DND-41 (cell line): ENCODE measurements at regions not wholly inside any gene's neighbourhood (a gene's known extent, or its start where the extent isn't known, plus 50 kb on each side); places are given as distances from the start of the nearest gene placed in this dataset.

Source experiments
- ATAC-seq: fragments of 200-7000 bp; cut with Tn5 transposase; 3 replicates; pipeline ENCODE4 v1.9.1; 2021; ENCODE audit warnings: low read depth; ENCODE audit not compliant: insufficient read depth
- DNase-seq: peaks from one replicate; pipeline ENCODE4 v3.0.0-alpha.2; 2020
- H2AFZ ChIP-seq: 2 replicates; pipeline ENCODE4 v1.6.0; 2012; ENCODE audit warnings: low read depth, low read length
- H3K27ac ChIP-seq: 2 replicates; pipeline ENCODE4 v1.5.1; 2012; ENCODE audit warnings: low read length, inconsistent platforms
- H3K27me3 ChIP-seq: fragments of 200-600 bp; sonication (generic); 2 replicates; pipeline ENCODE4 v1.6.0; 2012; ENCODE audit warnings: low read length, mild to moderate bottlenecking, inconsistent platforms; ENCODE audit not compliant: insufficient read depth, poor library complexity
- H3K36me3 ChIP-seq: 2 replicates; pipeline ENCODE4 v1.5.1; 2012; ENCODE audit warnings: low read length, inconsistent platforms; ENCODE audit not compliant: insufficient read depth
- H3K4me1 ChIP-seq: 2 replicates; pipeline ENCODE4 v1.5.1; 2012; ENCODE audit warnings: mild to moderate bottlenecking, low read length; ENCODE audit not compliant: insufficient read depth
- H3K4me2 ChIP-seq: 2 replicates; pipeline ENCODE4 v1.6.0; 2012; ENCODE audit warnings: mild to moderate bottlenecking, moderate library complexity, low read length, inconsistent platforms; ENCODE audit not compliant: insufficient read depth
- H3K4me3 ChIP-seq, 2 experiments: fragments of 200-600 bp in 1 of 2; shearing (Covaris generic) in 1 of 2; 2 replicates each; pipeline ENCODE4 v1.5.1; 2012 to 2016; ENCODE audit warnings: inconsistent platforms in 2 of 2, low read length in 2 of 2, mild to moderate bottlenecking in 2 of 2, low read depth in 1 of 2, moderate library complexity in 1 of 2
- H3K79me2 ChIP-seq: 2 replicates; pipeline ENCODE4 v1.6.0; 2012; ENCODE audit warnings: low read length, inconsistent platforms; ENCODE audit not compliant: insufficient read depth
- H3K9ac ChIP-seq: 2 replicates; pipeline ENCODE4 v1.6.0; 2012; ENCODE audit warnings: low read depth, mild to moderate bottlenecking, inconsistent platforms, low read length, moderate library complexity
- H3K9me3 ChIP-seq: 2 replicates; pipeline ENCODE4 v1.5.1; 2012; ENCODE audit warnings: low read length, moderate library complexity, mild to moderate bottlenecking, inconsistent platforms; ENCODE audit not compliant: insufficient read depth, severe bottlenecking
- H4K20me1 ChIP-seq: 2 replicates; pipeline ENCODE4 v1.6.0; 2012; ENCODE audit warnings: low read length; ENCODE audit not compliant: insufficient read depth
- EZH2 ChIP-seq: IDR thresholded peaks from 3 replicates; pipeline ENCODE4 v1.6.1; 2012; ENCODE audit warnings: borderline replicate concordance, low read depth, mild to moderate bottlenecking, moderate library complexity, low read length, inconsistent platforms; ENCODE audit not compliant: severe bottlenecking
- TF ChIP-seq, protein P1 (sequence below): IDR thresholded peaks from 2 replicates; pipeline ENCODE4 v1.5.1; 2012; ENCODE audit warnings: borderline replicate concordance, low read length, moderate library complexity, mild to moderate bottlenecking; ENCODE audit not compliant: poor library complexity, severe bottlenecking; ENCODE audit errors: extremely low read depth

DNA sequence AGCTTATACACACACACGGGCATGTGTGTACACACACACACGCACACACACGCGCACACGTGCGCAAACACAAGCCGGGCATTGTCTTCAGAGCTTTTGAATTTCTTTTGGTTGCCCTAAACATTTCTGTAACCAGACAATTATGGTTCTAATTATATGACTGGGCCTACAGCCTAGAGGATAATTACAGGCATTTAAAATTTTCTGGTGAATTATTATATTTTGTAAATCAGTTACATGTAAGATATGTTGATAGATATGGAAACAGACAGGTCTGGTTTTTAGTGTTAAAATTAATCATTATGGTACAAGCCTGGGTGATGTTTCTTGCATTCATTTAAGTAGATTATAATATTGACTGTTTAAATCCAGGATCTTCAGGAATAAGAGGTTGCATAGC lies 1120.5 kb downstream of the ADGRL3 start:
- DNase-seq (no peak), ATAC-seq (no peak)
- Histone ChIP-seq H3K27me3 (no peaks in the 10 kb centered on the region), H3K9me3 (no peaks in the 10 kb centered on the region), H3K4me1 (no peaks in the 10 kb centered on the region), H3K79me2 (no peaks in the 10 kb centered on the region), H3K27ac (no peak overlapping the region), H4K20me1 (no peaks in the 10 kb centered on the region), H3K36me3 (no peaks in the 10 kb centered on the region), H3K9ac (no peak overlapping the region), H3K4me2 (no peak overlapping the region), H3K4me3 (no peak overlapping the region), H2AFZ (no peak overlapping the region)
- no peak for TF ChIP-seq EZH2
- TF ChIP-seq, protein P1, sequence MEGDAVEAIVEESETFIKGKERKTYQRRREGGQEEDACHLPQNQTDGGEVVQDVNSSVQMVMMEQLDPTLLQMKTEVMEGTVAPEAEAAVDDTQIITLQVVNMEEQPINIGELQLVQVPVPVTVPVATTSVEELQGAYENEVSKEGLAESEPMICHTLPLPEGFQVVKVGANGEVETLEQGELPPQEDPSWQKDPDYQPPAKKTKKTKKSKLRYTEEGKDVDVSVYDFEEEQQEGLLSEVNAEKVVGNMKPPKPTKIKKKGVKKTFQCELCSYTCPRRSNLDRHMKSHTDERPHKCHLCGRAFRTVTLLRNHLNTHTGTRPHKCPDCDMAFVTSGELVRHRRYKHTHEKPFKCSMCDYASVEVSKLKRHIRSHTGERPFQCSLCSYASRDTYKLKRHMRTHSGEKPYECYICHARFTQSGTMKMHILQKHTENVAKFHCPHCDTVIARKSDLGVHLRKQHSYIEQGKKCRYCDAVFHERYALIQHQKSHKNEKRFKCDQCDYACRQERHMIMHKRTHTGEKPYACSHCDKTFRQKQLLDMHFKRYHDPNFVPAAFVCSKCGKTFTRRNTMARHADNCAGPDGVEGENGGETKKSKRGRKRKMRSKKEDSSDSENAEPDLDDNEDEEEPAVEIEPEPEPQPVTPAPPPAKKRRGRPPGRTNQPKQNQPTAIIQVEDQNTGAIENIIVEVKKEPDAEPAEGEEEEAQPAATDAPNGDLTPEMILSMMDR, result no peak

DNA sequence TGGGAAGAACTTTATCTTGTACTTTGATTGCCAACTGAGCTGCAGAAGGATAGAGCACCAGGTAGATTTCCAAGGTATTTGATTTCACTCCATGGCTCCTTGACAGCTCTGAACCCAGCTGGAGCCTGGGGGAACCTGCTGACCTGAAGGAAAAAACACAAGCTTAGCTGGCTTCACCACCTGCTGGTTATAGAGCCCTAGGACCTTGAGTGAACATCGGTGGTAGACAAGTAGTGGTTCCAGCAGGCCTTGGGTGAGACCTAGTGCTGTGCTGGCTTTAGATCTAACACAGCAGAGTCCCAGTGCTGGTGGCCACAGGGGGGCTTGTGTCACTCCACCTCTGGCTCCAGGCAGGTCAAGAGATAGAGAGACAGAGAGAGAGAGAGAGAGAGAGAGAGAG lies 1102.6 kb downstream of the ADGRL3 start:
- Histone ChIP-seq H2AFZ (no peak overlapping the region), H3K4me1 (no peaks in the 10 kb centered on the region), H3K9ac (no peak overlapping the region), H4K20me1 (no peaks in the 10 kb centered on the region), H3K4me2 (no peak overlapping the region), H3K4me3 (no peak overlapping the region), H3K27me3 (no peaks in the 10 kb centered on the region), H3K36me3 (no peaks in the 10 kb centered on the region), H3K27ac (no peak overlapping the region), H3K79me2 (no peaks in the 10 kb centered on the region), H3K9me3 (no peaks in the 10 kb centered on the region)
- TF ChIP-seq EZH2, result no peak
- TF ChIP-seq, protein P1, result no peak
- DNase-seq (no peak), ATAC-seq (no peak)

DNA sequence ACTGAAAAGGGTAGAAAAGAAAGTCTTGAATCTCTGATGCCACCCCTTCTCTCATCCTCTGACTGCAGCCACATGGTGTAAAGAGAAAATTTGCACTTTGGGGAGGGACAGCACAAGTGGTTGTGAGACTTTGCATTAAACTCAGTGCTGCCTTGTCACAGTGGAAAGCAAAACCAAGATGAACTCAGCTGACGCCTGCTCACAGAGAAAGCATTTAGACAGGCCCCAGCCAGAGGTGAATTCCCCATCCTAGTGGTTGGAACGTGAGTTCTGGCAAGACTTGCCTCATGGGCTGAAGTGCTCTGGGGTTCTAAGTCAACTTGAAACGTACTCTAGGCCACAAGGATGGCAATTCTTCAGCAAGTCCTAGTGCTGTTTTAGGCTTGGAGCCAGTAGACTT lies 1101.4 kb downstream of the ADGRL3 start:
- H3K4me1 ChIP-seq, result no peaks in the 10 kb centered on the region
- H3K4me3 ChIP-seq, result no peak overlapping the region
- ATAC-seq (no peak), DNase-seq (no peak)
- H3K9me3 ChIP-seq, result no peaks in the 10 kb centered on the region
- H3K27me3 ChIP-seq, result no peaks in the 10 kb centered on the region
- no peak overlapping the region for H3K4me2 ChIP-seq
- H3K27ac ChIP-seq, result no peak overlapping the region
- no peak overlapping the region for H2AFZ ChIP-seq
- no peaks in the 10 kb centered on the region for H3K79me2 ChIP-seq
- TF ChIP-seq EZH2, result no peak
- TF ChIP-seq, protein P1, result no peak
- H4K20me1 ChIP-seq, result no peaks in the 10 kb centered on the region
- H3K9ac ChIP-seq, result no peak overlapping the region
- H3K36me3 ChIP-seq, result no peaks in the 10 kb centered on the region

DNA sequence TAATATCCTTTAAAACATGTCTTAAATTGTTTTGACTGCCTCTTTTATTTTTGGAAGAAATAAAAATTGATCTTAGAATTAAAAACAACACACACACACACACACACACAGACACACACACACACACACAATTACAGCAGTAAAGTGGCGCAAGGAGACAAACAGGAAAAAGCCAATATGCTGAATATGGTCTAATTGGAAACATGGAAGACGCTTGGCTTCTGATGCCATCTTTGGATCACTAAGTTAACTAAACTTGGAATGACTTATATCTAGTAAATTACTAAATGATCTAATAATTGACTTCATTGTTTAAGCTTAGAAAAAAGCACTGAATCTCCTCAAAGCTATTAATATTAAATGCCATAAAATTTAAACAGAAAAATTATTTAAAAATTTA lies 1093.4 kb downstream of the ADGRL3 start:
- H3K9ac ChIP-seq, result no peak overlapping the region
- H3K27me3 ChIP-seq, result no peaks in the 10 kb centered on the region
- DNase-seq (no peak), ATAC-seq (no peak)
- no peak overlapping the region for H3K4me3 ChIP-seq
- no peak for TF ChIP-seq EZH2
- H2AFZ ChIP-seq, result no peak overlapping the region
- no peaks in the 10 kb centered on the region for H3K79me2 ChIP-seq
- no peaks in the 10 kb centered on the region for H3K9me3 ChIP-seq
- H3K27ac ChIP-seq, result no peak overlapping the region
- no peaks in the 10 kb centered on the region for H4K20me1 ChIP-seq
- no peaks in the 10 kb centered on the region for H3K4me1 ChIP-seq
- H3K4me2 ChIP-seq, result no peak overlapping the region
- H3K36me3 ChIP-seq, result no peaks in the 10 kb centered on the region
